MV-4-11 (cell line): ENCODE measurements at regions not wholly inside any gene's neighbourhood (a gene's known extent, or its start where the extent isn't known, plus 50 kb on each side); places are given as distances from the start of the nearest gene placed in this dataset.

Experiments used
- DNase-seq: peaks from one replicate; lab custom pipeline; 2025; lab: John Stamatoyannopoulos, UW

GRCh38 chr22:49076300-49077035, 751.2 kb downstream of the BRD1 start:
- no peak for DNase-seq

GRCh38 chr22:49075150-49075549, 752.5 kb downstream of the BRD1 start:
- no peak for DNase-seq

DNA sequence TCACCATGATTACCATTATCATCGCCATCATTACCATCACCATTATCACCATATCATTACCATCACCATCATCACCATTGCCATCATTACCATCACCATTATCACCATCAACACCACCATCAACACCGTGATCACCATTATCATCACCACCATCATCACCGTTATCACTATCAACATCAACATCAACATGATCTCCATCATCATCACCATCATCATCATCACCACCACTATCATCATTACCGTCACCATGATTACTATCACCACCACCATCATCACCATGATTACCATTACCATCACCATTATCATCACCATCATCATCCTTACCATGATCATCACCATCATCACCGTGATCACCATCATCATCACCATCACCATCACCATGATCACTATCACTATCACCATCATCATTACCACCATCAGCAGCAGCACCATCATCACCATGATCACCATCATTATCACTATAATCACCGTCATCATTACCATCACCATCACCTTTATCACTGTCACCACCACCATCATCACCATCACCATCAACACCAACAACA, 753.7 kb downstream of the BRD1 start:
- no peak for DNase-seq

DNA sequence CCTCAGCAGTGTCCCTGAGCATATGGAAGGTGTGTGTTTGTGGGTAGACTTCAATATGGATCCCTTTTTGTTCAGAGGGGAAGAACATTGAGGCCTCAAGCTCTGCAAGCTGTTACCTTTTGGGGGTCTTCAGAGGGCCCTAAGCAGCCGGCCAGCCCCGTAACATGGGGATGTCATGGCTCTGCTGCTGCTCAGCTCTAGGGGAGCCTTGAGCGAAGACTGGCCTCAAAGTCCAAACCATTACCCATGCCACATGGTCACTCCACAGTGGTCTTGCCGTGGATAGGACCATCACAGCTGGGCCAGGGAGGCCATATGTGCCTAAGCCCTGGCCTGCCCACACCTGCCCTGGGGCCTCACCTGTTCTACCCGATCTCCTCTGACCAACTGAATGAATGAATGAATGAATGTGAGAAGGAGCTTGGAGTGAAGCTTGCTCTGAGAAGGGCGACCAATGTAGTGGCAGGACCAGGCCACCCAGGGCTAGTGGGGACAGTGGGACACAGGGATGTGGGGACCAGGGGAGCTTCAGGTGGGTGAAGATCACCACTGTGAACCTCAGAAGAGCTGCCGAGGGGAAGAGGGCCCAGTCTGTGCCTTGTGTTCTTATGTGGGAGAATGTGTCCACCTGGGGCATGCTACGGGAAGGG, 754.6 kb downstream of the BRD1 start:
- DNase-seq = no peak

DNA sequence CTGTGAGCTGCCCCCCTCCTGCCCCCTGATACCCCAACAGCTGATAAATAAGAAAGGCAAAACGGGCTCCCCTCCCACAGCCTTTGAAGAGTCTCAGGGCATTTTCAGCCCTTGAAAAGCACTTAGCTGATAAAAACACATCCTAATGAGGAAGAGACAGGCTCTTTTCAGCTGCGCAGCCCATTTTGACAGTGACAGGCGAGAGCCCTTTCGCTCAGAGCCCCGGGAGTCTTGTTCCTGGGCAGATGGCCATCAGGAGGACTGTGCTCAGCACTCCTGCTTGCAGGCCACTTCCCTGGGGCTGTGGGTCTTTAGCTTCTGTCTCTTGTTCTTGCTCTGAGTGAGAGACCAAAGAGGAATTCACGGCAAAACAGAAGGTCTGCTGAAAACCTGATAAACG, 757.2 kb downstream of the BRD1 start:
- DNase-seq = no peak

DNA sequence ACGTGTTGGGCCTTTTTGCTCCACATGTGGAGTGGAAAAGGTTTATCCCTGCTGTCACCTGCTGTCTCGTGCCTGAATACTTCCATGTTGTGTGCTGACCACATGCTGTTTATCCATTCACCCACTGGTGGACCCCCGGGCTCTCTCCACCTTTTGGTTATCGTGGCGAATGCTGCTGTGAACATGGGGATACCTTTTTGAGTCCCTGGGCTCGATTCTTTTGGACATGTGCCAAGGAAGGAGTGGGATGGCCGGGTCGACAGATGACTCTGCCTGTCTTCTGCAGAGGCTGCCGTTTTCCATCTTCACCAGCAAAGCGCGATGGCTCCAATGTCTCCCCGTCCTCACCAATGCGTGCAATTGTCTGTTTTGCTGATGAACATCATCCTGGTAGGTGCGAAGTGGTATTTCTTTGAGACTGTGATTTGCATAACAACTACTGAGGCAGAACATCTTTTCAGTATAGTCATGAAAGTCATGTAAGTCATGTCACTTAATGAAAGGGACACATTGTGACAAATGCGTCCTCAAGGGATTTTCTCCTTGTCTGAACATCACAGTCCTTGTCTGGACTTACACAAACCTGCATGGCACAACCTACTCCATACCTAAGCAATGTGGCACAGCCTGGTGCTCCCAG, 758.7 kb downstream of the BRD1 start:
- no peak for DNase-seq

- no peak for DNase-seq
These were observed 760.2 kb downstream of the BRD1 start for GRCh38 chr22:49067504-49067903.

DNA sequence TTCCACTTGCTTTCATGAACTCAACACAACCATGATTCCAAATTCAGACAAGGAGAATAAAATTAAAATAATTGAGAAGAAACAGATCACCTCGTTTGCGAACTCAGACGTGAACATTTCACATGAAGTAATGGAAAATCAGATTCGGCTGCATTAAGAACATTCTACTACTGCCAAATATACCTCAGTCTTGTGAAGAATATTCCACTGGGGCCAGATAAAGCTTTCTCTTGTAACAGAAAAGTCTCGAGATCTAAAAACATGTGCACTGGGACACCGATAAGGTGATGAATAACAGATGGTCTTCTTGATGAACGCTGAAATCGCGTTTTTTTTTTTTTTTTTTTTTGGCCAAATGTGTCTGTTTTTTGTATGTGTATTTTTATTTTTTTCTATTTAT, 761.1 kb downstream of the BRD1 start:
- no peak for DNase-seq

- no peak for DNase-seq
These were observed 762.8 kb downstream of the BRD1 start for GRCh38 chr22:49064836-49065235.

GRCh38 chr22:49063545-49063890, 764.2 kb downstream of the BRD1 start:
- no peak for DNase-seq

DNA sequence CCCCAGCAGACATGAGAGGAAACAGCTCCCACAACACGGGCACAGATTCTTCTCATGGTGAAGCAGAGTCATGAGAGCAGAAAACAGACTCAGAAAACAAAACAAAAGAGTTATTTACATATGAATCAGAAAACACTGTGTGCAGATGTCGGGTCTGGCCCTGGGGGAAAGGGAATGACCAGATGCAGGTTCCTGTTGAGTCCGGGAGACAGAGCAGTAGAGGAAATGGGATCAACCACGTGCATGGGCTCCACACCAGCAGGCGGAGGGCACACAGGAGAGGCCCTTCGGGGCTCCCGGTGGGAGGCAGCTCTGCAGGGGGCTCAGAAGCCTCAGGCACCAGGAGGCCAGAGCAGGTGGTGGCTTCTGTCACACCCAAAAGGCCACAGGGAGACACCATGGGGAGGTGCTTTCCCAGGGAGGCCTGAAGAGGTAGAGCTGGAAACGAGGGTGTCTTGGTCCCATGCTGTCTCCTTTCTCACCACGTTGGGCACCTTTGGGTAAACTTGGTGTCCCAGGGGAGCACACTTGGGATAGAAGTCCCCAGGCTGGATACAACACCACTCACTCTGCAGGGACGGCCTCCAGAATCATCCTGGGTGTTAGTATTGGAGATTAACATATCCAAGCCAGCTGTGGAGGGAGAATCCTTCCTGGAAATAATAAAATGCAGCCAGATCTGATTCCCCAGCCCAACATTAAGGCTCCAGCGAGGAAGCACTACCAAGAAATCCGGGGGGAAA, 764.7 kb downstream of the BRD1 start:
- no peak for DNase-seq

DNA sequence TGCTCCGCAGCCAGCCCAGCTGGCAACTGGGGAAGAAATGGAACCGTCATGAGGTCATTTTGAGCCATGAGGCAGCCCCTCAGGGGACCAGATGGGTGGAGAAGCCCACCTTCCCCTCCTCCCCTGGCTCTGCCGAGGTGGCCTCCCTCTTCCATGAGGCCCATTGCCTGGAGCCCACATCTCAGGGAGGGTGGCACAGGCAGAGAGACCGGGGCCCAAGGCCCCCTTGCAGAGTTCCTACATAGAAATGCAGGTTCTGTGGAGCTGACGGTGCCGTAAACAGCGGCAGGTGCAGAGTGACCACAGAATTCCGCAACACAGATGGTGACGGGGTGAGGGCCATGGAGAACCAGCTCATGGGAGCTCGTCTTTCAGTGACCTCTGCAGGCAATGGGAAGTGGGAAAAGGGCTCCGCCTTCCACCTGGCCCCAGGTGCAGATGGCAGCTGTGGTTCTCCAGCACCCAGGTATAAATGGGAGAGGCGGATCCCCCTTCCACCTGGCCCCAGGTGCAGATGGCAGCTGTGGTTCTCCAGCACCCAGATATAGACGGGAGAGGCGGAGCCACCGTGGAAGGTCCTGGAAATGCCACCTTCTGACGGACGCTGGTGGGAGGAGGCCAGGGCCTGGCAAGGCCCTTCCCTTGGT, 765.4 kb downstream of the BRD1 start:
- no peak for DNase-seq

DNA sequence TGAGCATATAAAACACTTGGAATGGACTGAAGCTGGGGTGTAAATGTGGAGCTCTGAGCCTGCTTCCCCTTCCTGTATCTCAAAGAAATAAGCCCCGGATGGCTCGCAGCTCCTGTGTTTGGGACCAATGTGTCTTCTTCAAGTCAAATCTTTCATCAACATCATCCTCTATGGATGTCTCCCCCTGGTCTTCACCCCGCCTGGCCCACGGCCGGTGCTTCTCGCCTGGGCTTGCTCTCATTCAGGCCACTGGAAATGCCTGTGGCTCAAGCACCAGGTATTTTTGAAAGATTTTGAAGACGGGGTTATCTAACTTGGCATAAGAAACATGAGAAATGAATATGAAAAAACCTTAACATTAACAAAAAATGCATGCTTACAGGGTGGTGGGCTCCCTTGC, 769.8 kb downstream of the BRD1 start:
- no peak for DNase-seq

- DNase-seq = no peak
These were observed 771.4 kb downstream of the BRD1 start for GRCh38 chr22:49056301-49056700.

- DNase-seq = no peak
These were observed 772.3 kb downstream of the BRD1 start for GRCh38 chr22:49055406-49055805.

- no peak for DNase-seq
These were observed 774.1 kb downstream of the BRD1 start for GRCh38 chr22:49053578-49053977.

- DNase-seq = no peak
These were observed 775.1 kb downstream of the BRD1 start for GRCh38 chr22:49052560-49052959.

DNA sequence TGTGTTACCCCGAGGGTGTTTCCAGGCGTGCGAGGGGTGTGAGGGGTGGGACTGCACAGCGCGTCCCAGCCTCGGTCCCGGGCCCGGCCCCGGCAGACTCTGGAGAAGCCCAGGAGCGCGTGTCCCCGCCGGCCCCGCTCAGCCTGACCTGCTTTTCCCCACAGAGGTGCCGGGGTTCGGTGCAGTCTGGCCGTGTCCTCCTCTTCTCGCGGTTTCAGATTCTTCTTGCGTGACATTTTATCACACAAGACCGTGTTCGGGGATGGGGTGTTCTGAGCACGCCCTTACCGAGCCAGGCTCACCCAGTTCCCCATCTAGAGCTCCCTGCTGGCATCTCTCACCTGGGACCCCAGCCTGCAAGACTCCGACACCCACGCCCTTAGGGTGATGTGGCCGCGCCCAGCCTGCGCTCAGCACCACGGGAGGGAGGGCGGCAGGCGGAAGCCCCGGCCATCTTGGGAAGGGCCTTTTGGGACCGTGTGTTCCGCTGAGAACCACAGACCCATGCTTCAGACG, 775.6 kb downstream of the BRD1 start:
- no peak for DNase-seq

DNA sequence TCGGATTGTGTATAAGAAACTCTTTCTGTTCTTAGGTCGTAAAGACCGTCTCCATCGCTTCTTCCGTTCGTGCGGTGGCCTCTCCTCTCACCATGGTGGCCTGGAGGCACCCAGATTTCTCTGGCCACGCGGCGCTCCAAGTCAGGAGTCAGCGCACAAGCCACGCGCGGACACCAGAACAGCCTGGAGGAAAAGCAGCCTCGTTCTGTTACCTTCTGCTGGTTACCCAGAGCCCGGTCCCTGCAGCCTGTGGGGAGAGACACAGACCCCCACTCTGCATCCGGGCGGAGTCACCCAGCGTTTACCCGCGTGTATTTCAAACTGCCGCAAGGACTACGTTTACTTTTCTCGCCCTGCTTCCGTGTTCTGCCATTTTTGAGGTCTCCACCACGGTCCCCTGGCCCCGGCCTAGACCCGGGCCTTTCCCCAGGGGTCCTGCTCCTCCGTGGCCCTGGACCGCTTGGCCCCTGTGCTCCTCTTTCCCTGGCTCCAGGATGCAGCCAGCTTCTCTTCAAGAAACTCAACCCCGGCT, 776.1 kb downstream of the BRD1 start:
- DNase-seq = no peak

DNA sequence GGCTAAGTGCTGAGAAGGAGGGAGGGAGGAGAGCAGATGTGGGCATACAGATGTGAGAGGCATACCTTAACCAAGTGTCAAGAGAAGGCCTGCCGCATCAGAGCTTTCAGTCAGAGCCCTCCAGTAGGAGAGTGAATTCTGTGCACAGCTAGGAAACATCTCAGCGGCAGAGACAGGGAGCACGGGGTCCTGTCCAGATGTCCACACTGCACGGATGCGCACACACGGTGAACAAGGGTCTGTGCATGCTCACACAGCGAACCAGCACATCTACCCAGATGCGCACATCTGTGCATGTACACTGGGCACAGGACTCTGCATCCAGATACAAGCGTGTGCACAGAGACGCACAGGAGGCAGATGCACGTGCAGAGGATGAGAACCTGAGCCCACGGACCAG, 778.0 kb downstream of the BRD1 start:
- DNase-seq = no peak

GRCh38 chr22:49048591-49048990, 779.1 kb downstream of the BRD1 start:
- no peak for DNase-seq

DNA sequence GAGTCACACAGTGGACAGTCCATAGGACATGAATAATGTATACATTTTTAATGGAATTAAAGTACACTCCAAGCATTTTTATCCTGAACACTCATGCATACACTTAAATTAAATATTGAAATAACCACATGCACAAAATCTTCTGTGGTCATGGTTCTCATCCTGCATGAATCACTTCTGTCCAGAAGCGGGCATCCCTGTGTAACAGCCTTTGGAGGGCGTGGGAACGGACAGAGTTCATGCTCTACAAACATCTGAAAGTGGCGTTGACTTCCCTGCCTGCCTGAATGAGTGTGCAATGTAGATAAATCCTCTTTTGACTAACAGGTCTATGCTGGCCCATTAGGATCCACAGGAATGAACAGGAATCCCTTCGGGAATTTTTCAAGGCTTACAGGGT, 780.2 kb downstream of the BRD1 start:
- DNase-seq = no peak
